Sigmoid colon (tissue), 6 donors: ENCODE measurements at regions not wholly inside any gene's neighbourhood (a gene's known extent, or its start where the extent isn't known, plus 50 kb on each side); places are given as distances from the start of the nearest gene placed in this dataset.

Experiments used
- DNase-seq: peaks from one replicate; pipeline ENCODE4 v3.0.0-alpha.2; 2019
- H3K27ac ChIP-seq, 4 donors: fragments of 200-600 bp; sonication (generic); one replicate each; pipeline ENCODE4 v1.5.1; 2016 to 2019; ENCODE audit warnings: mild to moderate bottlenecking in 1 of 4
- H3K27me3 ChIP-seq, 3 donors: fragments of 200-600 bp; sonication (generic); one replicate each; pipeline ENCODE4 v1.5.1; 2019; ENCODE audit warnings: mild to moderate bottlenecking in 1 of 3
- H3K36me3 ChIP-seq, 4 donors: fragments of 200-600 bp; sonication (generic); one replicate each; pipeline ENCODE4 v1.5.1; 2016 to 2019
- H3K4me1 ChIP-seq, 4 donors: fragments of 200-600 bp; sonication (generic); one replicate each; pipeline ENCODE4 v1.5.1; 2017 to 2019
- H3K4me3 ChIP-seq, 4 donors: fragments of 200-600 bp; sonication (generic); one replicate each; pipeline ENCODE4 v1.5.1; 2017 to 2019; ENCODE audit warnings: mild to moderate bottlenecking in 2 of 4, moderate library complexity in 1 of 4
- H3K9me3 ChIP-seq, 4 donors: fragments of 200-600 bp in 3 of 4; sonication (generic) in 3 of 4; one replicate each; pipeline versions ENCODE4 v1.5.1 to v1.6.1; 2013 to 2019
- CTCF ChIP-seq, 4 experiments: fragments of 450-650 bp in 3 of 4; fragments of 200-600 bp in 1 of 4; IDR thresholded peaks; one replicate each; pipeline ENCODE4 v1.5.1; 2016 to 2019; ENCODE audit warnings: antibody characterized with exemption in 4 of 4, mild to moderate bottlenecking in 3 of 4, moderate library complexity in 2 of 4
- EP300 ChIP-seq, 4 donors: sonication (generic); formaldehyde crosslinking; IDR thresholded peaks; one replicate each; pipeline ENCODE4 v1.6.1; 2017; ENCODE audit warnings: antibody characterized with exemption in 4 of 4
- POLR2A ChIP-seq, 2 donors: fragments of 450-650 bp; IDR thresholded peaks; one replicate each; pipeline ENCODE4 v1.6.1; 2016; ENCODE audit warnings: antibody characterized with exemption in 2 of 2, mild to moderate bottlenecking in 2 of 2, moderate library complexity in 2 of 2
- POLR2AphosphoS5 ChIP-seq, 4 donors: sonication (generic); formaldehyde crosslinking; IDR thresholded peaks; one replicate each; pipeline ENCODE4 v1.6.1; 2017; ENCODE audit warnings: antibody characterized with exemption in 4 of 4
- WGBS, 2 donors: extraction: QIAGEN DNeasy Blood & Tissue Kit; methylation state at CpG; one replicate each; pipeline ENCODE4 v1.1.7; 2013; 5-methylcytosine and 5-hydroxymethylcytosine counted together
- intact Hi-C: fragments of 100-400 bp; cut with DNase I; formaldehyde crosslinking; loops from one replicate; pipeline ENCODE4 v1.15.1; 2023
- donor health status: healthy with polysubstance abuse.
- donor health status: healthy.

GRCh38 chrX:125378205-125378604 is 58.5 kb downstream of the TEX13C start:
- no peak overlapping the region for H3K27ac ChIP-seq
- H3K4me3 ChIP-seq = no peak overlapping the region
- intact Hi-C loops = no loop called here
- no peaks in the 10 kb centered on the region for H3K27me3 ChIP-seq
- WGBS, 2 donors = 12 to 53% methylated on average over 4 of the region's 4 CpGs
- no peaks in the 10 kb centered on the region for H3K4me1 ChIP-seq
- DNase-seq = no peak
- TF ChIP-seq EP300 (IDR thresholded peaks at IDR 0.05) (no peak), CTCF (IDR thresholded peaks at IDR 0.05) (no peak), POLR2A (IDR thresholded peaks at IDR 0.05) (no peak), POLR2AphosphoS5 (IDR thresholded peaks at IDR 0.05) (no peak)
- H3K9me3 ChIP-seq = no peaks in the 10 kb centered on the region
- H3K36me3 ChIP-seq = no peaks in the 10 kb centered on the region

- intact Hi-C loops = no loop called here
- H3K4me3 ChIP-seq = no peak overlapping the region
- 69 to 80% methylated on average over 3 of the region's 3 CpGs for WGBS, 2 donors
These were observed 59.1 kb downstream of the TEX13C start for GRCh38 chrX:125378770-125379169.

DNA sequence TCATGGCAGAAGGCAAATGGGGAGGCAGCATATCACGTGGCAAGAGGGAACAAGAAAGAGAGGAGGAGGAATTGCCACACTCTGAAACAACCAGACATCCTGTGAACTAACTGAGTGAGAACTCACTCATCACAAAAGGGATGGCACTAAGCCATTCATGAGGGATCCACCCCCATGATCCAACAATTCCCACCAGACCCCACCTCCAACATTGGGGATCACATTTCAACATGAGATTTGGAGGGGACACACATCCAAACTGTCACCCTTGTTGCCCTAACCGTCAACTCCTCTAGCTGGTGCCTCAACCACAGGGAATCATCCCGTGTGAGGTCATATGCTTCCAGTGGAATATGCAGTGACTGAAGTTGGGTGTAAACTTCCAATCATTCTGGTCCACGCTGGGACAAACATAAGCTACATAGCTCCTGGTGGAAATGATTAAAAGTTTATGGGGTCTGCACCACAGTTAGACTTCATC is 62.5 kb downstream of the TEX13C start:
- Histone ChIP-seq H3K27me3 (no peaks in the 10 kb centered on the region), H3K9me3 (no peaks in the 10 kb centered on the region), H3K27ac (no peak overlapping the region), H3K4me1 (no peaks in the 10 kb centered on the region), H3K36me3 (no peaks in the 10 kb centered on the region), H3K4me3 (no peak overlapping the region)
- intact Hi-C loops = no loop called here
- TF ChIP-seq CTCF (IDR thresholded peaks at IDR 0.05) (no peak), EP300 (IDR thresholded peaks at IDR 0.05) (no peak), POLR2A (IDR thresholded peaks at IDR 0.05) (no peak), POLR2AphosphoS5 (IDR thresholded peaks at IDR 0.05) (no peak)
- WGBS, 2 donors = 69 to 76% methylated on average over 4 of the region's 4 CpGs
- DNase-seq = no peak

More at GRCh38 chrX:125378770-125379169, 59.1 kb downstream of the TEX13C start:
- no peaks in the 10 kb centered on the region for H3K27me3 ChIP-seq
- no peaks in the 10 kb centered on the region for H3K36me3 ChIP-seq
- H3K4me1 ChIP-seq = no peaks in the 10 kb centered on the region
- no peak for DNase-seq
- H3K27ac ChIP-seq = no peak overlapping the region
- H3K9me3 ChIP-seq = no peaks in the 10 kb centered on the region
- TF ChIP-seq POLR2AphosphoS5 (IDR thresholded peaks at IDR 0.05) (no peak), POLR2A (IDR thresholded peaks at IDR 0.05) (no peak), CTCF (IDR thresholded peaks at IDR 0.05) (no peak), EP300 (IDR thresholded peaks at IDR 0.05) (no peak)

GRCh38 chrX:125382889-125383288 is 63.2 kb downstream of the TEX13C start:
- H3K4me3 ChIP-seq = no peak overlapping the region
- intact Hi-C loops = no loop called here
- TF ChIP-seq POLR2A (IDR thresholded peaks at IDR 0.05) (no peak), EP300 (IDR thresholded peaks at IDR 0.05) (no peak), POLR2AphosphoS5 (IDR thresholded peaks at IDR 0.05) (no peak), CTCF (IDR thresholded peaks at IDR 0.05) (no peak)
- H3K27me3 ChIP-seq = no peaks in the 10 kb centered on the region
- DNase-seq = no peak
- WGBS, 2 donors = 89% methylated on average over 3 of the region's 3 CpGs
- H3K36me3 ChIP-seq = no peaks in the 10 kb centered on the region
- no peak overlapping the region for H3K27ac ChIP-seq
- H3K4me1 ChIP-seq = no peaks in the 10 kb centered on the region
- H3K9me3 ChIP-seq = no peaks in the 10 kb centered on the region

DNA sequence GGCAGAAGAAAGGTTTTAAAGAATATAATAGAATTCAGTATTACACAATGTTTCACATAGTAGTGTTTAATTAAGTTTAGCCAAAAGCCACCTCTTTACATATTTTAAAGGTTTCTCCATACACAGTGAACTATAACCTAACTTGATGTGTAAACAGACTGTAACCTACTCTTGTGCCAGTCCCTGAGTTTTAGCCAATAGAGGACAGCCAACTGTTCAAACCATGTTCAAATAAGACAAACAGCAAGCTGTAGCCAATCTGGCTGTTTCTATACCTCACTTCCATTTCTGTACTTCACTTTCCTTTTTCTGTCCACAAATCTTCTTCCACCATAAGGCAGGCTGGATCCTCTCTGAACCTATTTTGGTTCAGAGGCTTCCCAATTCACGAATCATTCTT is 65.2 kb downstream of the TEX13C start:
- Histone ChIP-seq H3K36me3 (no peaks in the 10 kb centered on the region), H3K9me3 (no peaks in the 10 kb centered on the region), H3K4me3 (no peak overlapping the region), H3K27ac (no peak overlapping the region), H3K27me3 (no peaks in the 10 kb centered on the region), H3K4me1 (no peaks in the 10 kb centered on the region)
- intact Hi-C loops = no loop called here
- DNase-seq = no peak
- WGBS, 2 donors = 67 to 69% methylated on average over 1 of the region's 1 CpG
- TF ChIP-seq POLR2AphosphoS5 (IDR thresholded peaks at IDR 0.05) (no peak), CTCF (IDR thresholded peaks at IDR 0.05) (no peak), EP300 (IDR thresholded peaks at IDR 0.05) (no peak), POLR2A (IDR thresholded peaks at IDR 0.05) (no peak)
